SW 1271 (cell line): ENCODE measurements at regions not wholly inside any gene's neighbourhood (a gene's known extent, or its start where the extent isn't known, plus 50 kb on each side); places are given as distances from the start of the nearest gene placed in this dataset.

Experiments used
- DNase-seq, 2 experiments: peaks; one replicate each; lab custom pipeline; 2025; lab: John Stamatoyannopoulos, UW

GRCh38 chr16:73683804-73684203, 612.8 kb upstream of the PSMD7 start:
- no peak for DNase-seq

- no peak for DNase-seq
Measured at GRCh38 chr16:73672135-73672534, 624.2 kb upstream of the ZFHX3 start.

GRCh38 chr16:73670836-73671820, 623.2 kb upstream of the ZFHX3 start:
- no peak for DNase-seq

GRCh38 chr16:73669535-73670274, 621.8 kb upstream of the ZFHX3 start:
- DNase-seq, result no peak

- no peak for DNase-seq
Measured at GRCh38 chr16:73663720-73664119, 615.8 kb upstream of the ZFHX3 start.

- DNase-seq, result no peak
Measured at GRCh38 chr16:73636196-73636595, 588.3 kb upstream of the ZFHX3 start.

- no peak for DNase-seq
Measured at GRCh38 chr16:73629011-73629410, 581.1 kb upstream of the ZFHX3 start.

GRCh38 chr16:73617738-73618137, 569.8 kb upstream of the ZFHX3 start:
- no peak for DNase-seq

- DNase-seq, result no peak
Measured at GRCh38 chr16:73616770-73617169, 568.8 kb upstream of the ZFHX3 start.

GRCh38 chr16:73616166-73616753, 568.3 kb upstream of the ZFHX3 start:
- DNase-seq, result no peak

GRCh38 chr16:73615071-73615940, 567.4 kb upstream of the ZFHX3 start:
- DNase-seq, result no peak

- DNase-seq, result no peak
Measured at GRCh38 chr16:73614131-73614530, 566.2 kb upstream of the ZFHX3 start.

GRCh38 chr16:73610605-73611156, 562.8 kb upstream of the ZFHX3 start:
- no peak for DNase-seq

GRCh38 chr16:73610160-73610559, 562.2 kb upstream of the ZFHX3 start:
- no peak for DNase-seq

GRCh38 chr16:73608911-73609310, 561.0 kb upstream of the ZFHX3 start:
- DNase-seq, result no peak

- no peak for DNase-seq
Measured at GRCh38 chr16:73605309-73605708, 557.4 kb upstream of the ZFHX3 start.

- DNase-seq, result no peak
Measured at GRCh38 chr16:73601911-73602310, 554.0 kb upstream of the ZFHX3 start.

- no peak for DNase-seq
Measured at GRCh38 chr16:73599870-73600269, 551.9 kb upstream of the ZFHX3 start.

- DNase-seq, result no peak
Measured at GRCh38 chr16:73599351-73599750, 551.4 kb upstream of the ZFHX3 start.

GRCh38 chr16:73584157-73584556, 536.2 kb upstream of the ZFHX3 start:
- no peak for DNase-seq

- no peak for DNase-seq
Measured at GRCh38 chr16:73572135-73572828, 524.4 kb upstream of the ZFHX3 start.
